GM10266 (cell line): ENCODE measurements at regions not wholly inside any gene's neighbourhood (a gene's known extent, or its start where the extent isn't known, plus 50 kb on each side); places are given as distances from the start of the nearest gene placed in this dataset.
"Not testable (repeated sequence)": the region's sequence is repeated elsewhere in the genome, so short reads cannot be mapped to it uniquely, and the experiment has no call there.

Source experiments
- DNase-seq: peaks from one replicate; pipeline ENCODE4 v3.0.0; 2012; ENCODE audit errors: extremely low spot score
- CTCF ChIP-seq: IDR thresholded peaks from 2 replicates; pipeline ENCODE4 v1.5.1; 2012; ENCODE audit warnings: mild to moderate bottlenecking, low read depth; ENCODE audit not compliant: control insufficient read depth, insufficient read depth; ENCODE audit errors: missing control alignments

- DNase-seq: no peak
- TF ChIP-seq CTCF: no peak
Measured at GRCh38 chr6:44002067-44002592, 125.1 kb downstream of the MRPL14 start.

- peak; percentile 58 for TF ChIP-seq CTCF
- peak; percentile 80 for DNase-seq
Measured at GRCh38 chr6:44001318-44002066, 125.8 kb downstream of the MRPL14 start.

GRCh38 chr6:44000164-44000842 is 126.9 kb downstream of the MRPL14 start:
- DNase-seq: peak; percentile 74
- no peak for TF ChIP-seq CTCF

GRCh38 chr6:43999628-44000027 is 127.6 kb downstream of the MRPL14 start:
- DNase-seq: no peak
- no peak for TF ChIP-seq CTCF

- not testable (repeated sequence) for DNase-seq
Measured at GRCh38 chr6:43998592-43999243, 128.5 kb downstream of the MRPL14 start.

GRCh38 chr6:43997990-43998585 is 129.2 kb downstream of the MRPL14 start:
- not testable (repeated sequence) for DNase-seq

- TF ChIP-seq CTCF: no peak
- DNase-seq: no peak
Measured at GRCh38 chr6:43997345-43997677, 129.9 kb downstream of the MRPL14 start.
